Prostate gland (tissue), 2 donors: ENCODE measurements at regions not wholly inside any gene's neighbourhood (a gene's known extent, or its start where the extent isn't known, plus 50 kb on each side); places are given as distances from the start of the nearest gene placed in this dataset.

ENCODE experiments used
- POLR2A ChIP-seq: fragments of 450-650 bp; IDR thresholded peaks from one replicate; pipeline ENCODE4 v1.6.1; 2016; ENCODE audit warnings: antibody characterized with exemption, mild to moderate bottlenecking
- POLR2AphosphoS5 ChIP-seq: sonication (generic); formaldehyde crosslinking; IDR thresholded peaks from one replicate; pipeline ENCODE4 v1.6.1; 2017; ENCODE audit warnings: antibody characterized with exemption
- TF ChIP-seq, protein P1 (sequence below), 4 experiments: fragments of 200-600 bp in 2 of 4; fragments of 450-650 bp in 2 of 4; sonication (generic) in 2 of 4; IDR thresholded peaks; 1 replicate in 3 of 4; 2 replicates in 1 of 4; pipeline ENCODE4 v1.5.1; 2016 to 2019; ENCODE audit warnings: antibody characterized with exemption in 4 of 4, mild to moderate bottlenecking in 2 of 4, moderate library complexity in 2 of 4

DNA sequence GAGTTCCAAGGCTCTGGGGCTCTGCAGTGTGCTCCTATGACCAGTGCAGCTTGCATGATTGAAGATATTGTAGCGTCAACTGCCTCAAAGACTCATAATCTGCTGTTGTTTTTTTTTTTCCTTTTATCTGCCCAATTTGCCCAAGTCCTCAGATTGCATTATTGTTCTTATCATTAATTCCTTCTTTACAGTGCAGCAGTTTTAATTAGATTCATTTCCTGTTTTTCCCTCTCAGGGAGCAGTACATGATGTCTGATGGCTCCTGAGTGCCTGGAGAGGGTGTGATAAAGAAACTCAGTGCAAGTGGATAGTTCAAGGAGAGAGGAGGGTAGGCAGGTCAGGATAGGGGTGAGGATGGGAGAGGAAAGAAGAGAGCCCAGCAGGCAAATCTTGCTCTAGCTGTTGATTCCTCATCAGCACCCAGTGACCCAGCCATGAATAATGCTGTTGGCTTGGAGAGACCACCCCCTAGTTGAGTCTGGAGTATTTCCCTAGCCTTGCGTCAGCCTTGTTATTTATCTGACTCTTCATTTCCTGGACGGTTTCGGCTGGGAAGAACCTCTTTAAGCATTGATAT is 219.6 kb upstream of the SESN3 start:
- TF ChIP-seq, protein P1, sequence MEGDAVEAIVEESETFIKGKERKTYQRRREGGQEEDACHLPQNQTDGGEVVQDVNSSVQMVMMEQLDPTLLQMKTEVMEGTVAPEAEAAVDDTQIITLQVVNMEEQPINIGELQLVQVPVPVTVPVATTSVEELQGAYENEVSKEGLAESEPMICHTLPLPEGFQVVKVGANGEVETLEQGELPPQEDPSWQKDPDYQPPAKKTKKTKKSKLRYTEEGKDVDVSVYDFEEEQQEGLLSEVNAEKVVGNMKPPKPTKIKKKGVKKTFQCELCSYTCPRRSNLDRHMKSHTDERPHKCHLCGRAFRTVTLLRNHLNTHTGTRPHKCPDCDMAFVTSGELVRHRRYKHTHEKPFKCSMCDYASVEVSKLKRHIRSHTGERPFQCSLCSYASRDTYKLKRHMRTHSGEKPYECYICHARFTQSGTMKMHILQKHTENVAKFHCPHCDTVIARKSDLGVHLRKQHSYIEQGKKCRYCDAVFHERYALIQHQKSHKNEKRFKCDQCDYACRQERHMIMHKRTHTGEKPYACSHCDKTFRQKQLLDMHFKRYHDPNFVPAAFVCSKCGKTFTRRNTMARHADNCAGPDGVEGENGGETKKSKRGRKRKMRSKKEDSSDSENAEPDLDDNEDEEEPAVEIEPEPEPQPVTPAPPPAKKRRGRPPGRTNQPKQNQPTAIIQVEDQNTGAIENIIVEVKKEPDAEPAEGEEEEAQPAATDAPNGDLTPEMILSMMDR (IDR thresholded peaks at IDR 0.05): no peak
- TF ChIP-seq POLR2AphosphoS5 (no peak), POLR2A (no peak)
